Activated naive CD4-positive, alpha-beta T cell (primary cell): ENCODE measurements at regions not wholly inside any gene's neighbourhood (a gene's known extent, or its start where the extent isn't known, plus 50 kb on each side); places are given as distances from the start of the nearest gene placed in this dataset.
"Not testable (repeated sequence)": the region's sequence is repeated elsewhere in the genome, so short reads cannot be mapped to it uniquely, and the experiment has no call there.

Source experiments
- DNase-seq, 4 experiments: peaks; one replicate each; lab custom pipeline; 2025; lab: John Stamatoyannopoulos, UW

GRCh38 chr3:124364317-124365020 is 365.8 kb upstream of the UMPS start:
- no peak for DNase-seq

GRCh38 chr3:124366655-124367054 is 363.6 kb upstream of the UMPS start:
- not testable (repeated sequence) for DNase-seq

GRCh38 chr3:124372775-124373174 is 357.5 kb upstream of the UMPS start:
- no peak for DNase-seq

GRCh38 chr3:124373524-124373923 is 356.7 kb upstream of the UMPS start:
- DNase-seq, result no peak

GRCh38 chr3:124374583-124374982 is 355.7 kb upstream of the UMPS start:
- no peak for DNase-seq

- DNase-seq, result no peak
Observed at GRCh38 chr3:124381575-124382333, 348.5 kb upstream of the UMPS start.

GRCh38 chr3:124383051-124383450 is 347.2 kb upstream of the UMPS start:
- DNase-seq, result no peak

GRCh38 chr3:124383846-124384466 is 346.3 kb upstream of the UMPS start:
- no peak for DNase-seq

- DNase-seq, result no peak
Observed at GRCh38 chr3:124384527-124384926, 345.7 kb upstream of the UMPS start.

- no peak for DNase-seq
Observed at GRCh38 chr3:124385996-124386395, 344.3 kb upstream of the UMPS start.

- DNase-seq, result no peak
Observed at GRCh38 chr3:124386996-124387595, 343.2 kb upstream of the UMPS start.

GRCh38 chr3:124391774-124392173 is 338.5 kb upstream of the UMPS start:
- no peak for DNase-seq

- no peak for DNase-seq
Observed at GRCh38 chr3:124393340-124393739, 336.9 kb upstream of the UMPS start.

GRCh38 chr3:124395162-124395561 is 335.1 kb upstream of the UMPS start:
- DNase-seq, result no peak

- no peak for DNase-seq
Observed at GRCh38 chr3:124395584-124396338, 334.5 kb upstream of the UMPS start.

GRCh38 chr3:124396339-124396950 is 333.8 kb upstream of the UMPS start:
- no peak for DNase-seq

- DNase-seq, result no peak
Observed at GRCh38 chr3:124397088-124397487, 333.2 kb upstream of the UMPS start.

- no peak for DNase-seq
Observed at GRCh38 chr3:124398594-124398993, 331.7 kb upstream of the UMPS start.

GRCh38 chr3:124401843-124402242 is 328.4 kb upstream of the UMPS start:
- no peak for DNase-seq

GRCh38 chr3:124402791-124403190 is 327.5 kb upstream of the UMPS start:
- no peak for DNase-seq

- DNase-seq, result no peak
Observed at GRCh38 chr3:124404621-124405020, 325.6 kb upstream of the UMPS start.

GRCh38 chr3:124407260-124407659 is 323.0 kb upstream of the UMPS start:
- no peak for DNase-seq
